Neuron (in vitro differentiated cells): ENCODE measurements at regions not wholly inside any gene's neighbourhood (a gene's known extent, or its start where the extent isn't known, plus 50 kb on each side); places are given as distances from the start of the nearest gene placed in this dataset.
"Not testable (repeated sequence)": the region's sequence is repeated elsewhere in the genome, so short reads cannot be mapped to it uniquely, and the experiment has no call there.

Source experiments
- H2AFZ ChIP-seq: one replicate; pipeline ENCODE4 v1.6.1; 2013; ENCODE audit warnings: low read depth, mild to moderate bottlenecking, inconsistent platforms, low read length, moderate library complexity
- H3K27me3 ChIP-seq: one replicate; pipeline ENCODE4 v1.6.1; 2013; ENCODE audit warnings: low read length; ENCODE audit not compliant: insufficient read depth
- H3K36me3 ChIP-seq: one replicate; pipeline ENCODE4 v1.6.1; 2013; ENCODE audit warnings: low read length; ENCODE audit not compliant: insufficient read depth
- H3K4me1 ChIP-seq: one replicate; pipeline ENCODE4 v1.6.1; 2013; ENCODE audit warnings: low read length; ENCODE audit not compliant: insufficient read depth
- H3K4me3 ChIP-seq: 2 replicates; pipeline ENCODE4 v1.5.1; 2013; ENCODE audit warnings: mild to moderate bottlenecking, low read length, moderate library complexity
- H3K9me3 ChIP-seq: one replicate; pipeline ENCODE4 v1.6.1; 2013; ENCODE audit warnings: low read length

DNA sequence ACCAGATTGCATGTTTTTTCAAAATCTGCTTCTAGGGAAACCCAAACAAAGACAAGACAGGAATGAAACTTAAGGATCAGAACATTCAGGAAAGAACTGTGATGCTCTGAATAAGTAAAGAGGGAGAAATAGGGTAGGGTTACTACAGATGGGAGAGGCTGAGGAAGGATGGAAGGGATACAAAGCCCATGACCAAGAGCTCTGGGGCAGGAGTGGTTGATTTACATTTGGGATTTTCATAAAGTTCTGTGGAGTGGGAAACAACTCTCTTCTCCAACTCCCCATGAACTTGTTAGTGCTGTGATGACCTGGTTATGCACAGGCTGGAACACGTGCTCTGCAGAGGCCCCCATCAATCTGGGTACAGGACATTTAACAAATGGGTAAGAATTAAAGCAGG is 216.0 kb upstream of the KLF14 start:
- peaks cover 2% of the 10 kb centered on the region for H3K9me3 ChIP-seq
- no peaks in the 10 kb centered on the region for H3K4me1 ChIP-seq
- no peak overlapping the region for H2AFZ ChIP-seq
- H3K36me3 ChIP-seq, result no peaks in the 10 kb centered on the region
- no peak overlapping the region for H3K4me3 ChIP-seq
- no peaks in the 10 kb centered on the region for H3K27me3 ChIP-seq

DNA sequence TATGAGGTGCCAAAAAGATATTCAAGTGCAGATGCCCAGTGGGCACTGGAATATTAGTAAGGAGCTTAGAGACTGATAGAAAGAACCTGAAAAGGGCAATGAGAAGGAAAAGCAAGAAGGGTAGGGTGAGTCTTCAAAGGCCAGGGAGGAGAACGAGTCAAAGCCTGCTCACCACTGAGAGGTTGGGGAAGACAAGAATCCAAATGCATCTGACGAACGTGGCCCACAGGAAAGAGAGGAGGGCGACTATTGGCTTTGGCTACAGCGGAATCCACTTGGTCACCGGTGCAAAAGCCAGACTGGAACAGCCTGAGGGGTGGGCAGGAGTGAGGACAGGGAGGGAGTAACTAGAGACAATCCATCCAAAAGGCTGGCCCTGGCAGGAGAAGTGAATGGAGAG is 216.7 kb upstream of the KLF14 start:
- Histone ChIP-seq H2AFZ (no peak overlapping the region), H3K27me3 (no peaks in the 10 kb centered on the region), H3K9me3 (peaks cover 2% of the 10 kb centered on the region), H3K36me3 (no peaks in the 10 kb centered on the region), H3K4me3 (no peak overlapping the region), H3K4me1 (no peaks in the 10 kb centered on the region)

DNA sequence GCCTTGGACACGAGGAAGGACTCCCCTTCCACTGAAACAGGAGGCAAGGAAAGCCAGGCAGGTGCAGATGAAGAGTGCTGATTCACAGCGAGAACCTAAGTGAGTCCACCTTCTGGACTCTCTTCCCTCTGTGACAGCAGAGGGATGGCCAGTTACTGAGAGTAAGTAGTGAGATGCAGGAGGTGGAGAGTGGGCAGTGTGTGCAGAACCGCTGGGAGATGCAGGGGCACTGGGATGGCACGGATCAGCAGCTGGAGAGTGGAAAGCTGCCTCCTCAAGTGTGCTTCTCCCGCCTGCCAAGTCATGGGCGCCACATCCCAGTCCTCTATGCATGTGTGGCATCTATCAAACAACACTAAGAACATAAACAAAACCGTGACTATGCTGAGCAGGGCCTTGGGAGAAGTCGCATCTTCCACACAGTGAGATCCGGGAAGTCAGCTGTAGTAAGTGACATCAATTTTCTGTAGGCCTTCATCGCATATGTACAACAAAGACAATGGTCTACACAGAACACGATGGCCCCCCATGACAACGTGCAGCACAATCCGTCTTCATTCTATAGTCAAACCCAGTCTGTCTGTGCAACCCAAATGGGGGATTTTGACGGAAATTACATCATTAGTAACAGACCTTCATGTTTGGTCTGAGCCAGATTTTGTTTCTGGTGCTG is 217.4 kb upstream of the KLF14 start:
- no peaks in the 10 kb centered on the region for H3K4me1 ChIP-seq
- no peaks in the 10 kb centered on the region for H3K36me3 ChIP-seq
- H2AFZ ChIP-seq, result no peak overlapping the region
- H3K9me3 ChIP-seq, result peaks cover 2% of the 10 kb centered on the region
- H3K4me3 ChIP-seq, result no peak overlapping the region
- H3K27me3 ChIP-seq, result no peaks in the 10 kb centered on the region

DNA sequence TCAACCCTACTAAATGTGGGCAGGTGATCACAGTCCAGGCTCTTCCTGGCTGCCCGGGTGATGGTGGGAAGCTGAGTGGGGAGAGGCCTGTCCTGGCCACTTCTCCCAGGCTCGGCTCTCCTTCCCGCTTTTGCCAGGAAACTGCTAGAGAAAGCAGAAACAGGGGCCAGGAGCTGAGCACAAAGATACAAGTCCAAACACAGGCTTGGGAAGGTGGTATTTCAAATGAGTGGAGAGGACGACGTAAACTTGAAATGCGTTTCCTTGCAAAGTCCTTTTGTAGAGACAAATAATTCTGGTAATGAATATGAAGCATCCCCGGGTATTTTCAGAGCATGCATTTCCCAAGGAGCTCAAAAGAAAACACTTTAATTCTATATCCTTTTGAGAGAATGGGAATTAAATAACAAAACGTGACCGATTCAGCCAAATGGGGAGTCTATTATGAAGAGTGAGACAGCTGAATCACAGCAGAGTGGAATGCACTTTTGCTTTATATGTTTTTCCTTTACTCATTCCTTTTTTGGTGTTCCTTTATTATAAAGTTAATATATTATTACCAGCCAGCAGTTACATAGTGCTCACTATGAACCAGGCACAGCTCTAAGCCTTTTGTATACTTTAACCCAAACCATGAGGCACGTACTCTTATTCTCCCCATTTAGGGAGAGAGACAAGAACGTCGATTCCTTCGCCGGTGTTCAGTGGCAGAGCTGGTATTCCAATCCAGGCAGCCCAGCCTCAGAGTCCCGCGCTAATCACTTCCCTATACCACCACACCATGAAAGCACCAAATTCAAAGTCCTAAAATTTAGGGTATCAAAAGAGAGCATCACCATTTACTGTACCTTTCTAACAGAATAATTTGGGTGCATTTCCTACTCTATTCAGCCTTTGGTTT is 218.2 kb upstream of the KLF14 start:
- H3K4me1 ChIP-seq, result no peaks in the 10 kb centered on the region
- H2AFZ ChIP-seq, result no peak overlapping the region
- H3K27me3 ChIP-seq, result no peaks in the 10 kb centered on the region
- H3K36me3 ChIP-seq, result no peaks in the 10 kb centered on the region
- peaks cover 2% of the 10 kb centered on the region for H3K9me3 ChIP-seq
- no peak overlapping the region for H3K4me3 ChIP-seq

DNA sequence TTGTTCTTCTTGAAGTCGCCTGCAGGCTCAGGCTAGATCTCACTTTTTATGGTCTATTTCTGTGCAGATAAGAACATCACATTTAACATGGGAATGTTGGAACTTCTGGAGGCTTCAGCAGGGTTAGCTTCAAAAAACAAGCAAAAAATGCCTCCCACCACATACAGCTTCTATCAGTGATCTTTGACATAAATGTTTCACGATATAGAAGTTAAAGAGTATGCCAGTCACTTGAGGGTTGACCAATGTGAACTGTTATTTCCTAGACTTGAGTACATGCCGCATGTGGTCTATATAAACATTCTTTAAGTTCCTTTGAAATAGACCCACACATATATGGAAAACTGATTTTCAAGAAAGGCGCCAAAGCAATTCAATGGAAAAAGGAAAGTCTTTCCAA is 219.2 kb upstream of the KLF14 start:
- Histone ChIP-seq H3K27me3 (no peaks in the 10 kb centered on the region), H3K36me3 (no peaks in the 10 kb centered on the region), H3K9me3 (no peaks in the 10 kb centered on the region), H3K4me1 (no peaks in the 10 kb centered on the region), H2AFZ (no peak overlapping the region), H3K4me3 (no peak overlapping the region)

DNA sequence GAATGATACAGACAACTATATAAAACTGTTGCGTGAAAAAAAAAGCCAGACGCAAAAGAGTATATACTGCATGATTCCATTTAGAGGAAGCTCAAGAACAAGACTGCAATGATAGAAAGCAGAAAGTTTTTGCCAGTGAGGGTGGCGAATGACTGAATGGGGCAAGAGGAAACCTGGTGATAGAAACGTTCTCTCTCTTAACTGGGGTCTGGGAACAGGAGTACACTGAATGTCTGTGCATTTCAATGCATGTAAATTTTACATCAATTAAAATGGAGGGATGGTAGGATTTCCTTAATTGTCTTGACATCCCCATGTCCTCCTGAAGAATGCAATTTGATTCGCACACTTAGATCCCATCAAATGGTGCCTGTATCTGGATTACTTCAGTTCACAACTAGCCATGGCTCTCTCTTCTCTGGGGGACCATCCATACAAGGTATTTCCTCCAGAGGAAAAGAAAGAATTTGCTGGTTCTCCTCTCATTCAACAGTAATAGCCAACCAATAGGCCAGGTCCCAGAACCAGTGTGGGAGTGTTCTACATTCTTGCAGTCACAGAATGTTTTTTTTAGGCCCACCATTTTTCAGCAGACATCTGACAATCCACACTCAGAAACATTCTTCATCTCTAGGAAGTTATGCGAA is 221.0 kb upstream of the KLF14 start:
- H2AFZ ChIP-seq, result no peak overlapping the region
- H3K4me1 ChIP-seq, result no peaks in the 10 kb centered on the region
- H3K36me3 ChIP-seq, result no peaks in the 10 kb centered on the region
- no peaks in the 10 kb centered on the region for H3K27me3 ChIP-seq
- no peak overlapping the region for H3K4me3 ChIP-seq
- peaks cover 2% of the 10 kb centered on the region for H3K9me3 ChIP-seq

DNA sequence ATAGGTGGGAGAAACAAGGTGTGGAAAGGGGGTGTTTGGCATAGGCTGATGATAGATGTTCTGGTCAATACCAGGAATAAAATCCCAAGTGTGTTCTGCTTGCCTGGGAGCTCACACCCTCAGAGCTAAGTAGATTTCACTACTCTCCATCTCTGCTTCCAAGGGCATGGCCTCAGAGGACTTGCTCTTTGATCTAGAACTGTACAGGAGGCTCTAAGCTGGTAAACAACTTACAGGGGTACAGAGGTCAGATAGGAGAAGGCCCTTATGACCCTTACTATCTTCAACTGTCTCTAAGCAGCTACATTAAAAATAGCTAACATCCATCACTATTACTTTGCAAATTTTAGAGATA is 221.5 kb upstream of the KLF14 start:
- no peaks in the 10 kb centered on the region for H3K27me3 ChIP-seq
- H3K36me3 ChIP-seq, result no peaks in the 10 kb centered on the region
- peaks cover 2% of the 10 kb centered on the region for H3K9me3 ChIP-seq

DNA sequence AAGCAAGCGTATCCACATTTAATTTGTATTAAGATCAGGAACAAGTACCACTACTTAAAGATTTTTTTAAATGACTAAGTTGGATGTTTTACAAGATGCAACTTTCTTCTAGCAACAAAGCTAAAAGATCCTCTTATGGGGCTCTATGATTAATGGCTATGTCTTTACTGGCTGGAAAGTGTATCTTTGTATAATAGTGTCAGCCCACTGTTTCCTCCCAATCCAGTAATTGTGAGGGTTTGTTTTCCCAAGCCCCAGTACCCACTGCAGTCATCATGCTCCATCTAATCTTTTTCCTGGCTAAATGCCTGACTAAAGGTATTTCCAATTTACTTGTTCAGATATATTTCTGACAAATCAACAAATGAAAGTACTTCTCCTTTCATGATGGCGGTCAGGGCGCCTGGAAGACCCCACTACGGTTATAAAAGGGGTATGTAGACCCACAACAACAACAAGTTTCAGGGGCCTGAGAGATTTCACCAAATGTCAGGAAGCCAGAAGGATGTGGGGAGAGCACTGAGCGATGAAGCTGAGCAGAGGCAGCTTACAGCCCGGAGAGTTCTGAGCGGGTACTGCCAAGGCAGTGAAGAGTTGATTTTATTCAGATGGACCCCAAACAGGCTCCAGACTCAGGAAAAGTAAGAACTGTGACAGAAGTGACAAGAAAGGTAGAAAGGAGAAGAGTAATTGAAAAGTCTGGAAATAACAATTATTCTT is 222.6 kb upstream of the KLF14 start:
- peaks cover 2% of the 10 kb centered on the region for H3K9me3 ChIP-seq
- H3K4me1 ChIP-seq, result no peaks in the 10 kb centered on the region
- no peak overlapping the region for H3K4me3 ChIP-seq
- H3K36me3 ChIP-seq, result no peaks in the 10 kb centered on the region
- H3K27me3 ChIP-seq, result no peaks in the 10 kb centered on the region
- H2AFZ ChIP-seq, result no peak overlapping the region

More for the DNA sequence above, 221.5 kb upstream of the KLF14 start:
- Histone ChIP-seq H2AFZ (no peak overlapping the region), H3K4me3 (no peak overlapping the region), H3K4me1 (no peaks in the 10 kb centered on the region)

DNA sequence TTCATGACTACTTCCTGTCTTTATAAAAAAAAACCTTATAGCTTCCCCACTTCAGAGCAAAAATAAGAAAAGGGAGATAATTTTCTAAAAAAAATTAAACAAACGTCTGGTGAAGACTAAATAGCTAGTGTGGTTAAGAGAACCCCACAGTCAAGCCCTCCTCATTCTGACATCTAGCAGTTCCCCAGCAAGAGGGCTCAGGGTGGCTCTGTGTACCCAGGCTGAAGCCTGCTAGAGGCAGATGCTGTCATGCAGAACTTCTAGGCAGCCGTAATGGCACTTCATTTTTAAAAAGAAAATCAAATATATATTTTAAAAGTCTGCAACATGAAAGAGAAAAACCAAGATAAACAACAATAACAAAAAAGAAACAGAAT is 223.1 kb upstream of the KLF14 start:
- H3K4me3 ChIP-seq, result no peak overlapping the region
- H2AFZ ChIP-seq, result no peak overlapping the region
- no peaks in the 10 kb centered on the region for H3K36me3 ChIP-seq
- no peaks in the 10 kb centered on the region for H3K4me1 ChIP-seq
- H3K9me3 ChIP-seq, result peaks cover 2% of the 10 kb centered on the region
- H3K27me3 ChIP-seq, result no peaks in the 10 kb centered on the region

DNA sequence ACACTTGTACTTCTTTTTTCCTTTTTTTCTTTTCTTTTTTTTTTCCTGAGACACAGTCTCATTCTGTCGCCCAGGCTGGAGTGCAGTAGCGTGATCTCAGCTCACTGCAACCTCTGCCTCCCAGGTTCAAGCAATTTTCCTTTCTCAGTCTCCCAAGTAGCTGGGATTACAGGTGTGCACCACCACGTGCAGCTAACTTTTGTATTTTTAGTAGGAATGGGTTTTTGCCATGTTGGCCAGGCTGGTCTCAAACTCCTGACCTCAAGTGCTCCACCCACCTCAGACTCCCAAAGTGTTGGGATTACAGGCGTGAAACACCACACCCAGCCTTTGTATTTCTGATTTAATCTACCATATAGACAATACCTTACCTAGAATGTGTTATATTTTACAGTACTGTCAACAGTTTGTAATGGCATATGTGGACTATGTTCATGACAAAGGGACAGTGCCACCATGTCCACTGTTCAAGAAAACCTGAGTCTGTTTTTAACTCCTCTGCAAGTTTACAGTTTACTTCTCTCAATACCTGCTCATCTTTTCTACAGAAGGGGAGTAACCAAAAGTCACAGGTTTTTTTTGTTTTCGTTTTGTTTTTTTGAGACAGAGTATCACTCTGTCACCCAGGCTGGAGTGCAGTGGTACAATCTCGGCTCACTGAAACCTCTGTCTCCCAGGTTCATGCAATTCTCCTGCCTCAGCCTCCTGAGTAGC is 223.9 kb upstream of the KLF14 start:
- not testable (repeated sequence) for H3K27me3 ChIP-seq, H2AFZ ChIP-seq, H3K9me3 ChIP-seq, H3K36me3 ChIP-seq, H3K4me3 ChIP-seq, H3K4me1 ChIP-seq

DNA sequence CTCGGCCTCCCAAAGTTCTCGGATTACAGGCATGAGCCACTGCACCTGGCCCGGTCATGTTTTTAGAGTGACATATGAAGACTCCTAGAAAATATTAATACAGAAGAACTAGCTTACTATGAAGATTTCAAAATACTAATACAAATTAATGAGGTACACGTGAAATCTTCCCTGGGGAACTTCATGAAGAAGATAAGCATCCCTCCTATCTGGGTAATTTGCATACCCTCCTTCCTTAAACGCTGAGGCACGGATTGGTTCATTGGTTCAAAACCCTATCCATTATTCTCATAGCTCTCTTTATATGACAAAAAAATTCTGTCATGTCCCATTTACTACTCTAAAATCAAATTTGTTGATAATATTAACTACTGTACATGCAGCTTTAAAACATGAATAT is 224.8 kb upstream of the KLF14 start:
- Histone ChIP-seq H3K36me3 (no peaks in the 10 kb centered on the region), H3K27me3 (no peaks in the 10 kb centered on the region), H3K9me3 (peaks cover 2% of the 10 kb centered on the region), H3K4me1 (no peaks in the 10 kb centered on the region), H3K4me3 (no peak overlapping the region), H2AFZ (no peak overlapping the region)

DNA sequence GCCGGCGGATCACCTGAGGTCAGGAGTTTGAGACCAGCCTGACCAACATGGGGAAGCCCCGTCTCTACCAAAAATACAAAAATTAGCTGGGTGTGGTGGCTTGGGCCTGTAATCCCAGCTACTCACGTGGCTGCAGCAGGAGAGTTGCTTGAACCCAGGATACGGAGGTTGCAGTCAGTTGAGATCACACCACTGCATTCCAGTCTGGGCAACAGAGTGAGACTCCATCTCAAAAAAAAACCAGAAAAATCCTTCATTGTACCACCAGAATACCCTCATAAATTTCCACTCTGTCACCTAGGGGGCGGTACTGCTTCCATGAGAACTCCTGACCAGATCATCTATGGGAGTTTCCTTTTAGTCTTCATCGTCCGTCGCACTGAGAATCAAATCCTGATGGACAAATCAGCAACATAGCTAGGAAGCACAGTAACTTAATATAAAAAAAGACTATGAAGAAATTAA is 225.8 kb upstream of the KLF14 start:
- Histone ChIP-seq H3K27me3 (no peaks in the 10 kb centered on the region), H3K4me1 (no peaks in the 10 kb centered on the region), H2AFZ (no peak overlapping the region), H3K4me3 (no peak overlapping the region), H3K36me3 (no peaks in the 10 kb centered on the region), H3K9me3 (peaks cover 2% of the 10 kb centered on the region)
